AG10803 (cell line): ENCODE measurements at regions not wholly inside any gene's neighbourhood (a gene's known extent, or its start where the extent isn't known, plus 50 kb on each side); places are given as distances from the start of the nearest gene placed in this dataset.

Experiments used
- DNase-seq: peaks from one replicate; pipeline ENCODE4 v3.0.0; 2010; ENCODE audit warnings: low read depth
- H3K4me3 ChIP-seq: 2 replicates; pipeline ENCODE4 v1.5.1; 2011; ENCODE audit warnings: mild to moderate bottlenecking, low read length, control low read depth
- CTCF ChIP-seq: conservative IDR thresholded peaks from 2 replicates; pipeline ENCODE4 v1.5.1; 2011; ENCODE audit warnings: mild to moderate bottlenecking, low read length, control low read depth, inconsistent platforms

GRCh38 chr12:124396544-124397398 lies 101.9 kb downstream of the RFLNA start:
- no peak overlapping the region for H3K4me3 ChIP-seq
- DNase-seq: no peak
- no peak for TF ChIP-seq CTCF

- DNase-seq: peak; percentile 72
- H3K4me3 ChIP-seq: no peak overlapping the region
- TF ChIP-seq CTCF: no peak
Measured at GRCh38 chr12:124395986-124396385, 101.1 kb downstream of the RFLNA start.

- no peak for TF ChIP-seq CTCF
- DNase-seq: no peak
- no peak overlapping the region for H3K4me3 ChIP-seq
Measured at GRCh38 chr12:124395284-124395752, 100.4 kb downstream of the RFLNA start.

- peak; percentile 66 for DNase-seq
- TF ChIP-seq CTCF: no peak
- H3K4me3 ChIP-seq: no peak overlapping the region
Measured at GRCh38 chr12:124394462-124395128, 99.7 kb downstream of the RFLNA start.

GRCh38 chr12:124393831-124394230 lies 98.9 kb downstream of the RFLNA start:
- H3K4me3 ChIP-seq: no peak overlapping the region
- TF ChIP-seq CTCF: no peak
- DNase-seq: no peak

GRCh38 chr12:124393414-124393790 lies 98.5 kb downstream of the RFLNA start:
- DNase-seq: no peak
- no peak overlapping the region for H3K4me3 ChIP-seq
- TF ChIP-seq CTCF: no peak
